SU-DHL-6 (cell line): ENCODE measurements at regions not wholly inside any gene's neighbourhood (a gene's known extent, or its start where the extent isn't known, plus 50 kb on each side); places are given as distances from the start of the nearest gene placed in this dataset.

Experiments used
- CTCF ChIP-seq: fragments of 200-600 bp; sonication (generic); IDR thresholded peaks from one replicate; pipeline ENCODE4 v1.5.1; 2017; ENCODE audit warnings: antibody characterized with exemption, mild to moderate bottlenecking, low read length, moderate library complexity; ENCODE audit not compliant: insufficient read depth, poor library complexity, severe bottlenecking
- EZH2phosphoT487 ChIP-seq: fragments of 200-600 bp; sonication (generic), shearing (Covaris generic); conservative IDR thresholded peaks from 2 replicates; pipeline ENCODE4 v1.6.1; 2018; ENCODE audit warnings: mild to moderate bottlenecking, antibody characterized with exemption, low read length, moderate library complexity, mixed read lengths

- TF ChIP-seq CTCF (no peak), EZH2phosphoT487 (no peak)
These were observed 86.8 kb upstream of the ZMIZ1 start for GRCh38 chr10:78981970-78982281.
